Neural progenitor cell (in vitro differentiated cells): ENCODE measurements at regions not wholly inside any gene's neighbourhood (a gene's known extent, or its start where the extent isn't known, plus 50 kb on each side); places are given as distances from the start of the nearest gene placed in this dataset.

Experiments
- CTCF ChIP-seq: fragments of 200-600 bp; sonication (generic); IDR thresholded peaks from 2 replicates; pipeline ENCODE4 v1.5.1; 2017; ENCODE audit warnings: antibody characterized with exemption, mild to moderate bottlenecking
- EZH2 ChIP-seq: fragments of 200-600 bp; sonication (generic); IDR thresholded peaks from 2 replicates; pipeline ENCODE4 v1.6.1; 2017; ENCODE audit warnings: antibody characterized with exemption, mild to moderate bottlenecking, moderate library complexity
- EZH2phosphoT487 ChIP-seq: fragments of 200-600 bp; sonication (generic); IDR thresholded peaks from 2 replicates; pipeline ENCODE4 v1.6.1; 2017; ENCODE audit warnings: antibody characterized with exemption

- TF ChIP-seq CTCF, result no peak
- no peak for TF ChIP-seq EZH2phosphoT487
- no peak for TF ChIP-seq EZH2
Observed at GRCh38 chr3:96677156-96677555, 137.2 kb upstream of the EPHA6 start.
